Panc1 (cell line): ENCODE measurements at regions not wholly inside any gene's neighbourhood (a gene's known extent, or its start where the extent isn't known, plus 50 kb on each side); places are given as distances from the start of the nearest gene placed in this dataset.

Source experiments
- ATAC-seq: fragments of 200-7000 bp; cut with Tn5 transposase; 2 replicates; pipeline ENCODE4 v1.9.1; 2020; ENCODE audit warnings: mild to moderate bottlenecking, moderate library complexity
- BruUV-seq: library from RNA; stranded (reverse); fragments of 400-500 nt; replicated peaks from 2 replicates; lab custom pipeline; 2021; lab: Mats Ljungman, UMichigan
- CTCF ChIA-PET: fragments of 300-600 bp; sonication (Branson Sonifier 250); formaldehyde crosslinking; loops from one replicate; lab custom pipeline; 2022; ENCODE audit warnings: antibody characterized with exemption; lab: Charles Lee
- POLR2A ChIA-PET: fragments of 300-600 bp; sonication (Branson Sonifier 250); formaldehyde crosslinking; loops from one replicate; lab custom pipeline; 2022; ENCODE audit warnings: antibody characterized with exemption; lab: Charles Lee
- DNase-seq: peaks from one replicate; pipeline ENCODE4 v3.0.0-alpha.2; 2010; ENCODE audit warnings: low read depth, low spot score
- H3K27ac ChIP-seq: 2 replicates; pipeline ENCODE4 v1.5.1; 2011; ENCODE audit warnings: mild to moderate bottlenecking, low read length, inconsistent platforms
- H3K27me3 ChIP-seq: fragments of 200-500 bp; sonication (Bioruptor generic); 2 replicates; pipeline ENCODE4 v1.6.0; 2014; ENCODE audit warnings: low read length, inconsistent platforms; ENCODE audit not compliant: control insufficient read depth, insufficient read depth
- H3K36me3 ChIP-seq: fragments of 200-500 bp; sonication (Bioruptor generic); 2 replicates; pipeline ENCODE4 v1.5.1; 2014; ENCODE audit warnings: inconsistent platforms, mild to moderate bottlenecking, low read length, moderate library complexity; ENCODE audit not compliant: control insufficient read depth, insufficient read depth
- H3K4me1 ChIP-seq: 2 replicates; pipeline ENCODE4 v1.5.1; 2011; ENCODE audit warnings: inconsistent platforms, mild to moderate bottlenecking, low read length, moderate library complexity; ENCODE audit not compliant: control insufficient read depth, insufficient read depth
- H3K4me3 ChIP-seq, 2 experiments: 2 replicates each; pipeline ENCODE4 v1.5.1; 2011 to 2012; ENCODE audit warnings: low read depth in 2 of 2, low read length in 2 of 2, mild to moderate bottlenecking in 2 of 2, inconsistent platforms in 1 of 2, moderate library complexity in 1 of 2
- H3K9me3 ChIP-seq: fragments of 200-500 bp; sonication (Bioruptor generic); 2 replicates; pipeline ENCODE4 v1.5.1; 2014; ENCODE audit warnings: low read depth, mild to moderate bottlenecking, inconsistent platforms, low read length, moderate library complexity; ENCODE audit not compliant: control insufficient read depth, insufficient read depth
- CTCF ChIP-seq: fragments of 450-650 bp; IDR thresholded peaks from 2 replicates; pipeline ENCODE4 v1.5.1; 2017; ENCODE audit warnings: mild to moderate bottlenecking
- POLR2AphosphoS5 ChIP-seq: IDR thresholded peaks from 2 replicates; pipeline ENCODE4 v1.6.1; 2012; ENCODE audit warnings: mild to moderate bottlenecking, low read depth, low read length, moderate library complexity
- REST ChIP-seq, 2 experiments: IDR thresholded peaks; 2 replicates each; pipeline ENCODE4 v1.6.1; 2011 to 2012; ENCODE audit warnings: low read depth in 2 of 2, control low read depth in 1 of 2, low read length in 1 of 2, mild to moderate bottlenecking in 1 of 2, moderate library complexity in 1 of 2; ENCODE audit not compliant: insufficient read depth in 1 of 2
- SIN3A ChIP-seq: IDR thresholded peaks from 2 replicates; pipeline ENCODE4 v1.6.1; 2012; ENCODE audit warnings: low read depth, mild to moderate bottlenecking, low read length, moderate library complexity, borderline replicate concordance; ENCODE audit not compliant: insufficient read depth
- TCF7L2 ChIP-seq: IDR thresholded peaks from 2 replicates; pipeline ENCODE4 v1.6.1; 2011; ENCODE audit warnings: mild to moderate bottlenecking, low read depth, low read length, inconsistent platforms
- in situ Hi-C: cut with HindIII; loops from 2 replicates; pipeline ENCODE4 v1.10.0; 2016; ENCODE audit warnings: low sequenced_read_pairs, low pct_unique_long_range_greater_than_20kb
- intact Hi-C: fragments of 100-400 bp; cut with micrococcal nuclease; formaldehyde crosslinking; loops from one replicate; pipeline ENCODE4 v1.10.0; 2022; ENCODE audit not compliant: unreplicated experiment

GRCh38 chr21:24175106-24175505 lies 1432.2 kb downstream of the MRPL39 start:
- H3K4me3 ChIP-seq, result no peak overlapping the region
- no peak for TF ChIP-seq REST (IDR thresholded peaks at IDR 0.05; ENCODE audit: insufficient read depth in 1 of 2, low read depth in 2 of 2, low read length in 1 of 2)
- no peak for TF ChIP-seq POLR2AphosphoS5
- no peak for TF ChIP-seq TCF7L2
- TF ChIP-seq SIN3A, result no peak
- no peak for TF ChIP-seq CTCF

GRCh38 chr21:24171736-24172135 lies 1435.5 kb downstream of the MRPL39 start:
- POLR2A ChIA-PET, result no interaction called here
- Histone ChIP-seq H3K27ac (no peak overlapping the region), H3K9me3 (no peaks in the 10 kb centered on the region), H3K4me3 (no peak overlapping the region), H3K27me3 (no peaks in the 10 kb centered on the region), H3K4me1 (no peaks in the 10 kb centered on the region), H3K36me3 (no peaks in the 10 kb centered on the region)
- ATAC-seq (no peak), DNase-seq (no peak)
- no TSS peak for BruUV-seq
- no peak for TF ChIP-seq POLR2AphosphoS5
- TF ChIP-seq CTCF, result no peak
- no peak for TF ChIP-seq TCF7L2
- TF ChIP-seq SIN3A, result no peak
- no peak for TF ChIP-seq REST (IDR thresholded peaks at IDR 0.05; ENCODE audit: insufficient read depth in 1 of 2, low read depth in 2 of 2, low read length in 1 of 2)
- in situ Hi-C loops, result no loop called here
- CTCF ChIA-PET, result no interaction called here
- intact Hi-C loops, result no loop called here

More at GRCh38 chr21:24175106-24175505, 1432.2 kb downstream of the MRPL39 start:
- in situ Hi-C loops, result no loop called here
- ATAC-seq, result no peak
- no peak for DNase-seq
- Histone ChIP-seq H3K4me1 (no peaks in the 10 kb centered on the region), H3K36me3 (no peaks in the 10 kb centered on the region), H3K9me3 (no peaks in the 10 kb centered on the region), H3K27ac (no peak overlapping the region), H3K27me3 (no peaks in the 10 kb centered on the region)
- intact Hi-C loops, result no loop called here
- ChIA-PET CTCF (no interaction called here), POLR2A (no interaction called here)
- BruUV-seq, result no TSS peak
